H1 (cell line): ENCODE measurements at regions not wholly inside any gene's neighbourhood (a gene's known extent, or its start where the extent isn't known, plus 50 kb on each side); places are given as distances from the start of the nearest gene placed in this dataset.

Experiments
- CTCF ChIA-PET: fragments of 300-600 bp; sonication (Branson Sonifier 250); formaldehyde crosslinking; loops from one replicate; lab custom pipeline; 2021; ENCODE audit not compliant: partially characterized antibody; lab: Charles Lee
- POLR2A ChIA-PET: fragments of 300-600 bp; sonication (Branson Sonifier 250); formaldehyde crosslinking; loops from one replicate; lab custom pipeline; 2021; ENCODE audit warnings: inconsistent platforms; ENCODE audit not compliant: partially characterized antibody; lab: Charles Lee
- DNase-seq, 2 experiments: peaks; one replicate each; pipeline versions ENCODE4 v3.0.0 to v3.0.0-alpha.2; 2010 to 2022; ENCODE audit warnings: low spot score in 2 of 2, low read depth in 1 of 2, mixed read lengths in 1 of 2
- FAIRE-seq: peaks from 2 replicates; lab custom pipeline; 2011; peaks lifted over from hg19 to GRCh38; lab: Jason Lieb, UNC
- H2AFZ ChIP-seq: 2 replicates; pipeline ENCODE4 v1.8.1; 2012; ENCODE audit warnings: low read length, inconsistent platforms
- H2AK5ac ChIP-seq: 2 replicates; pipeline ENCODE4 v1.6.1; 2013; ENCODE audit warnings: low read depth, low read length
- H2BK120ac ChIP-seq: replicated peaks from 2 replicates; pipeline ENCODE3; 2013; ENCODE audit warnings: low read depth, low read length, inconsistent platforms
- H2BK12ac ChIP-seq: 2 replicates; pipeline ENCODE4 v1.6.1; 2013; ENCODE audit warnings: low read depth, low read length
- H2BK15ac ChIP-seq: 2 replicates; pipeline ENCODE4 v1.6.1; 2013; ENCODE audit warnings: low read length
- H2BK20ac ChIP-seq: 2 replicates; pipeline ENCODE4 v1.6.1; 2013; ENCODE audit warnings: low read length
- H2BK5ac ChIP-seq: 2 replicates; pipeline ENCODE4 v1.6.1; 2013; ENCODE audit warnings: low read depth, low read length
- H3K14ac ChIP-seq: 2 replicates; pipeline ENCODE4 v1.6.1; 2013; ENCODE audit warnings: inconsistent platforms; ENCODE audit not compliant: insufficient read length
- H3K18ac ChIP-seq: 2 replicates; pipeline ENCODE4 v1.6.1; 2013; ENCODE audit warnings: low read length; ENCODE audit errors: extremely low read depth
- H3K23ac ChIP-seq: 2 replicates; pipeline ENCODE4 v1.6.1; 2013; ENCODE audit warnings: inconsistent platforms; ENCODE audit not compliant: insufficient read length
- H3K23me2 ChIP-seq: 2 replicates; pipeline ENCODE4 v1.6.1; 2013; ENCODE audit warnings: low read depth, low read length
- H3K27ac ChIP-seq: 2 replicates; pipeline ENCODE4 v1.6.1; 2011; ENCODE audit warnings: low read depth, low read length, inconsistent platforms
- H3K27me3 ChIP-seq, 4 experiments: replicated peaks in 1 of 4; 1 replicate in 1 of 4; 2 replicates in 3 of 4; pipeline versions ENCODE4 v1.6.1 to v1.8.1; 2011 to 2013; ENCODE audit warnings: low read length in 3 of 4, mild to moderate bottlenecking in 3 of 4, inconsistent platforms in 2 of 4, mixed read lengths in 2 of 4, moderate library complexity in 1 of 4; ENCODE audit not compliant: control insufficient read depth in 3 of 4, insufficient read depth in 3 of 4; ENCODE audit errors: extremely low read depth in 1 of 4
- H3K36me3 ChIP-seq, 4 experiments: 2 replicates each; pipeline versions ENCODE4 v1.6.1 to v1.8.1; 2011 to 2013; ENCODE audit warnings: mild to moderate bottlenecking in 4 of 4, low read length in 3 of 4, moderate library complexity in 2 of 4, control low read depth in 1 of 4, inconsistent platforms in 1 of 4; ENCODE audit not compliant: insufficient read depth in 4 of 4, control insufficient read depth in 2 of 4
- H3K4ac ChIP-seq: replicated peaks from 2 replicates; pipeline ENCODE3; 2013; ENCODE audit warnings: low read length, low read depth, mixed read lengths, inconsistent platforms; ENCODE audit not compliant: insufficient read length
- H3K4me1 ChIP-seq, 4 experiments: replicated peaks in 1 of 4; 1 replicate in 1 of 4; 2 replicates in 3 of 4; pipeline versions ENCODE4 v1.6.1 to v1.8.1; 2011 to 2013; ENCODE audit warnings: low read length in 3 of 4, inconsistent platforms in 2 of 4, mixed read lengths in 1 of 4; ENCODE audit not compliant: insufficient read depth in 4 of 4, control insufficient read depth in 3 of 4
- H3K4me2 ChIP-seq, 2 experiments: 2 replicates each; pipeline versions ENCODE4 v1.6.1 to v1.8.1; 2011 to 2013; ENCODE audit warnings: low read depth in 2 of 2, low read length in 2 of 2, control low read depth in 1 of 2, inconsistent platforms in 1 of 2, mild to moderate bottlenecking in 1 of 2; ENCODE audit not compliant: insufficient read depth in 1 of 2
- H3K4me3 ChIP-seq, 4 experiments: fragments of 200-600, 300-600 bp in 1 of 4; sonication (generic), shearing (Covaris generic), sonication (Bioruptor Twin) in 1 of 4; 2 replicates each; pipeline versions ENCODE4 v1.5.1 to v1.8.1; 2011 to 2016; ENCODE audit warnings: low read length in 4 of 4, low read depth in 3 of 4, control low read depth in 2 of 4, inconsistent platforms in 2 of 4, mild to moderate bottlenecking in 2 of 4, mixed read lengths in 1 of 4, moderate library complexity in 1 of 4; ENCODE audit not compliant: insufficient read depth in 2 of 4; ENCODE audit errors: extremely low read depth in 1 of 4
- H3K56ac ChIP-seq: replicated peaks from 2 replicates; pipeline ENCODE3; 2013; ENCODE audit warnings: low read depth, mild to moderate bottlenecking, mixed read lengths, low read length, inconsistent platforms; ENCODE audit not compliant: insufficient read length
- H3K79me1 ChIP-seq: 2 replicates; pipeline ENCODE4 v1.6.1; 2013; ENCODE audit warnings: low read depth, low read length, control low read depth
- H3K79me2 ChIP-seq, 2 experiments: 2 replicates each; pipeline versions ENCODE4 v1.6.1 to v1.8.1; 2012 to 2013; ENCODE audit warnings: low read length in 2 of 2, mild to moderate bottlenecking in 2 of 2, inconsistent platforms in 1 of 2; ENCODE audit not compliant: insufficient read depth in 2 of 2, control insufficient read depth in 1 of 2
- H3K9ac ChIP-seq, 4 experiments: replicated peaks in 1 of 4; 1 replicate in 1 of 4; 2 replicates in 3 of 4; pipeline versions ENCODE4 v1.6.1 to v1.8.1; 2011 to 2013; ENCODE audit warnings: low read depth in 3 of 4, low read length in 3 of 4, control low read depth in 2 of 4, mild to moderate bottlenecking in 2 of 4, moderate library complexity in 2 of 4, inconsistent platforms in 1 of 4; ENCODE audit errors: extremely low read depth in 1 of 4
- H3K9me3 ChIP-seq, 2 experiments: 2 replicates each; pipeline versions ENCODE4 v1.6.1 to v1.8.1; 2012 to 2013; ENCODE audit warnings: mild to moderate bottlenecking in 2 of 2, moderate library complexity in 2 of 2, control low read depth in 1 of 2, inconsistent platforms in 1 of 2, low read depth in 1 of 2, low read length in 1 of 2, mixed read lengths in 1 of 2; ENCODE audit not compliant: insufficient read depth in 2 of 2
- H4K20me1 ChIP-seq, 2 experiments: replicated peaks in 1 of 2; 2 replicates each; pipeline versions ENCODE3 to v1.8.1; 2011 to 2013; ENCODE audit warnings: inconsistent platforms in 2 of 2, low read length in 2 of 2, mild to moderate bottlenecking in 1 of 2; ENCODE audit not compliant: insufficient read depth in 2 of 2, control insufficient read depth in 1 of 2
- H4K5ac ChIP-seq: 2 replicates; pipeline ENCODE4 v1.6.1; 2013; ENCODE audit warnings: low read length, low read depth, mixed read lengths, inconsistent platforms; ENCODE audit not compliant: insufficient read length
- H4K8ac ChIP-seq: 2 replicates; pipeline ENCODE4 v1.8.0; 2013; ENCODE audit warnings: mild to moderate bottlenecking, moderate library complexity, low read length, inconsistent platforms; ENCODE audit not compliant: insufficient read depth; ENCODE audit errors: extremely low read depth
- H4K91ac ChIP-seq: replicated peaks from 2 replicates; pipeline ENCODE3; 2013; ENCODE audit warnings: low read length, mixed read lengths, inconsistent platforms; ENCODE audit not compliant: insufficient read length
- BACH1 ChIP-seq: IDR thresholded peaks from 2 replicates; pipeline ENCODE4 v1.6.1; 2012; ENCODE audit warnings: low read length, improper control_type of control experiment
- CEBPB ChIP-seq: IDR thresholded peaks from 2 replicates; pipeline ENCODE4 v1.6.1; 2012; ENCODE audit warnings: low read depth, low read length
- CTBP2 ChIP-seq: IDR thresholded peaks from 2 replicates; pipeline ENCODE4 v1.7.0; 2011; ENCODE audit warnings: borderline replicate concordance, mild to moderate bottlenecking, moderate library complexity, mixed read lengths, low read length; ENCODE audit not compliant: insufficient read depth, insufficient read length
- EGR1 ChIP-seq: IDR thresholded peaks from 2 replicates; pipeline ENCODE4 v1.6.1; 2011; ENCODE audit warnings: low read depth, low read length, borderline replicate concordance
- EP300 ChIP-seq, 2 experiments: IDR thresholded peaks; 1 replicate in 1 of 2; 2 replicates in 1 of 2; pipeline ENCODE4 v1.6.1; 2011 to 2012; ENCODE audit warnings: low read depth in 2 of 2, low read length in 2 of 2, mild to moderate bottlenecking in 2 of 2, borderline replicate concordance in 1 of 2, inconsistent platforms in 1 of 2, moderate library complexity in 1 of 2
- JUN ChIP-seq: IDR thresholded peaks from 2 replicates; pipeline ENCODE4 v1.6.1; 2011; ENCODE audit warnings: low read depth, mild to moderate bottlenecking, improper control_type of control experiment, low read length
- JUND ChIP-seq: IDR thresholded peaks from 2 replicates; pipeline ENCODE4 v1.6.1; 2011; ENCODE audit warnings: mild to moderate bottlenecking, improper control_type of control experiment, low read length
- MAX ChIP-seq: IDR thresholded peaks from 2 replicates; pipeline ENCODE4 v1.6.1; 2012; ENCODE audit warnings: inconsistent platforms
- POLR2A ChIP-seq, 2 experiments: IDR thresholded peaks; 1 replicate in 1 of 2; 2 replicates in 1 of 2; pipeline ENCODE4 v1.6.1; 2011; ENCODE audit warnings: low read depth in 2 of 2, low read length in 2 of 2, mild to moderate bottlenecking in 2 of 2; ENCODE audit errors: control extremely low read depth in 1 of 2
- POLR2AphosphoS5 ChIP-seq: IDR thresholded peaks from 2 replicates; pipeline ENCODE4 v1.6.1; 2011; ENCODE audit warnings: low read depth, low read length
- POU5F1 ChIP-seq: IDR thresholded peaks from 2 replicates; pipeline ENCODE4 v1.6.1; 2011; ENCODE audit warnings: low read depth, mild to moderate bottlenecking, low read length, moderate library complexity
- RXRA ChIP-seq: IDR thresholded peaks from 2 replicates; pipeline ENCODE4 v1.6.1; 2011; ENCODE audit warnings: low read depth, mild to moderate bottlenecking, low read length, moderate library complexity; ENCODE audit not compliant: insufficient read depth
- SP2 ChIP-seq: IDR thresholded peaks from 2 replicates; pipeline ENCODE4 v1.6.1; 2012; ENCODE audit warnings: mild to moderate bottlenecking, low read length, inconsistent platforms
- TBP ChIP-seq: IDR thresholded peaks from 2 replicates; pipeline ENCODE4 v1.6.1; 2011; ENCODE audit warnings: low read depth, low read length, improper control_type of control experiment
- WGBS, 2 experiments: shearing (Covaris generic) in 1 of 2; methylation state at CpG; one replicate each; pipeline versions ENCODE4 v1.1.6 to v1.1.7; 2013 to 2015; ENCODE audit warnings: low lambda C conversion rate in 2 of 2, mixed read lengths in 2 of 2, inconsistent platforms in 1 of 2, low coverage in 1 of 2, missing lambda C conversion rate in 1 of 2; ENCODE audit not compliant: insufficient replicate concordance in 2 of 2, insufficient coverage in 1 of 2, insufficient read length in 1 of 2; ENCODE audit errors: extremely low coverage in 1 of 2, missing lambda C conversion rate in 1 of 2; 5-methylcytosine and 5-hydroxymethylcytosine counted together

- Histone ChIP-seq H3K27ac (no peak overlapping the region), H2BK15ac (no peak overlapping the region), H3K79me2 (no peaks in the 10 kb centered on the region), H4K5ac (no peak overlapping the region), H3K23ac (no peak overlapping the region), H3K36me3 (no peaks in the 10 kb centered on the region), H2AK5ac (no peak overlapping the region), H2BK5ac (no peak overlapping the region), H3K14ac (no peak overlapping the region), H4K8ac (no peak overlapping the region), H3K4me2 (no peak overlapping the region), H2BK12ac (no peak overlapping the region; the same call in 1 of the 2 replicates), H2BK20ac (peak overlapping the region; percentile 86), H3K18ac (no peak overlapping the region), H4K20me1 (no peaks in the 10 kb centered on the region), H3K56ac (no peak overlapping the region), H3K23me2 (no peaks in the 10 kb centered on the region), H3K9ac (no peak overlapping the region), H3K79me1 (no peaks in the 10 kb centered on the region), H3K9me3 (no peaks in the 10 kb centered on the region), H2BK120ac (no peak overlapping the region), H3K27me3 (no peaks in the 10 kb centered on the region), H3K4me1 (peaks cover 0 to 17% (median 7%) of the 10 kb centered on the region in 4 experiments; a peak in 6 of 7 replicates), H3K4me3 (no peak overlapping the region), H2AFZ (no peak overlapping the region), H3K4ac (no peak overlapping the region), H4K91ac (no peak overlapping the region)
- ChIA-PET CTCF (interaction anchor here (0.7 to 7.9 kb wide), 14 partner anchors 11 to 410 kb away, joined by 3 to 73 read pairs (median 4); partner anchors contain the start of gene ZFP36L2), POLR2A (interaction anchor here (1.2 to 2.5 kb wide), 3 partner anchors 31 to 95 kb away, joined by 3 to 9 read pairs (median 8); partner anchors contain the start of gene ZFP36L2)
- no peak for DNase-seq
- 90% methylated on average over 10 of the region's 12 CpGs; no CpG with 5 or more reads in 1 of the 2 experiments for WGBS, 2 experiments
- no peak for FAIRE-seq
- no peak for TF ChIP-seq POU5F1
- no peak for TF ChIP-seq TBP
- no peak for TF ChIP-seq SP2
- no peak for TF ChIP-seq EGR1
- no peak for TF ChIP-seq BACH1
- TF ChIP-seq MAX, result no peak
- no peak for TF ChIP-seq JUND
- TF ChIP-seq POLR2AphosphoS5, result no peak
- TF ChIP-seq POLR2A (IDR thresholded peaks at IDR 0.05; ENCODE audit: control extremely low read depth in 1 of 2, low read depth in 2 of 2, low read length in 2 of 2), result no peak
- no peak for TF ChIP-seq RXRA
- TF ChIP-seq CEBPB, result no peak
- TF ChIP-seq JUN, result no peak
- TF ChIP-seq CTBP2, result no peak
- TF ChIP-seq EP300 (IDR thresholded peaks at IDR 0.05; ENCODE audit: borderline replicate concordance in 1 of 2, low read depth in 2 of 2, low read length in 2 of 2), result no peak
Observed at GRCh38 chr2:43131890-43132682, 94.3 kb downstream of the ZFP36L2 start.
